NB4 (cell line): ENCODE measurements at regions not wholly inside any gene's neighbourhood (a gene's known extent, or its start where the extent isn't known, plus 50 kb on each side); places are given as distances from the start of the nearest gene placed in this dataset.

Experiments used
- MYC ChIP-seq: IDR thresholded peaks from 2 replicates; pipeline ENCODE4 v1.6.1; 2011; ENCODE audit warnings: low read depth, low read length
- TF ChIP-seq, protein P1 (sequence below): IDR thresholded peaks from one replicate; pipeline ENCODE4 v1.5.1; 2012; ENCODE audit warnings: low read depth, low read length

DNA sequence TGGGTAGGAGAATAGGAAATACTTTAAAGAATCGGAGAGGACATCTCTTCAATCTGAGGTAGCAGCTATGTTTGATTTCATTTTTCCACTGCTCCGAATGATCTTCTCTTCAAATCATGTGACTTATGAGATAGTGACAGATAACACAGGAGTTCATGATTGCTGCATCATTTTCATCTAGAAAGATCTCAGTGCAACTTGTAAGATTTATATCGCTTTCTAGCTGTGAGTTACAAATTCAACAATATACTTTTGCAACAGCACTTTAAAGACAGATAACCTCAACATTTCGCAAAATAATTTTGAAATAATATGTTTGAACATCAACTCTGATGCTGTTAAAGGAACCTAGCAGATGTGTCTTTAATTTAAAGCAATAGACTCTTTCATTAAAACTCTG, 99.9 kb upstream of the CCDC80 start:
- TF ChIP-seq, protein P1, sequence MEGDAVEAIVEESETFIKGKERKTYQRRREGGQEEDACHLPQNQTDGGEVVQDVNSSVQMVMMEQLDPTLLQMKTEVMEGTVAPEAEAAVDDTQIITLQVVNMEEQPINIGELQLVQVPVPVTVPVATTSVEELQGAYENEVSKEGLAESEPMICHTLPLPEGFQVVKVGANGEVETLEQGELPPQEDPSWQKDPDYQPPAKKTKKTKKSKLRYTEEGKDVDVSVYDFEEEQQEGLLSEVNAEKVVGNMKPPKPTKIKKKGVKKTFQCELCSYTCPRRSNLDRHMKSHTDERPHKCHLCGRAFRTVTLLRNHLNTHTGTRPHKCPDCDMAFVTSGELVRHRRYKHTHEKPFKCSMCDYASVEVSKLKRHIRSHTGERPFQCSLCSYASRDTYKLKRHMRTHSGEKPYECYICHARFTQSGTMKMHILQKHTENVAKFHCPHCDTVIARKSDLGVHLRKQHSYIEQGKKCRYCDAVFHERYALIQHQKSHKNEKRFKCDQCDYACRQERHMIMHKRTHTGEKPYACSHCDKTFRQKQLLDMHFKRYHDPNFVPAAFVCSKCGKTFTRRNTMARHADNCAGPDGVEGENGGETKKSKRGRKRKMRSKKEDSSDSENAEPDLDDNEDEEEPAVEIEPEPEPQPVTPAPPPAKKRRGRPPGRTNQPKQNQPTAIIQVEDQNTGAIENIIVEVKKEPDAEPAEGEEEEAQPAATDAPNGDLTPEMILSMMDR = no peak
- TF ChIP-seq MYC = no peak
